ENCODE measurements at regions not wholly inside any gene's neighbourhood (a gene's known extent, or its start where the extent isn't known, plus 50 kb on each side); places are given as distances from the start of the nearest gene placed in this dataset.
A peak's percentile ranks its signal among the peaks of the same experiment; 100 is the strongest.

- no peak for DNase-seq (ENCODE audit: low read depth in 4 of 4, low spot score in 2 of 4)
Measured at GRCh38 chr15:81544385-81544784, 170.4 kb upstream of the TMC3 start.

GRCh38 chr15:81540909-81541308, 166.9 kb upstream of the TMC3 start:
- DNase-seq (ENCODE audit: low read depth in 4 of 4, low spot score in 2 of 4) = no peak

- no peak for DNase-seq (ENCODE audit: low read depth in 4 of 4, low spot score in 2 of 4)
Measured at GRCh38 chr15:81536356-81536755, 162.3 kb upstream of the TMC3 start.

GRCh38 chr15:81534124-81534523, 160.1 kb upstream of the TMC3 start:
- no peak for DNase-seq (ENCODE audit: low read depth in 4 of 4, low spot score in 2 of 4)

GRCh38 chr15:81532001-81532400, 158.0 kb upstream of the TMC3 start:
- DNase-seq (ENCODE audit: low read depth in 4 of 4, low spot score in 2 of 4) = no peak

- peak in 3 of 4 donors; percentile 57 to 66 (median 59) for DNase-seq (ENCODE audit: low read depth in 4 of 4, low spot score in 2 of 4)
Measured at GRCh38 chr15:81531109-81531592, 157.1 kb upstream of the TMC3 start.

GRCh38 chr15:81530271-81530691, 156.3 kb upstream of the TMC3 start:
- peak in 3 of 4 donors; percentile 10 to 21 (median 12) for DNase-seq (ENCODE audit: low read depth in 4 of 4, low spot score in 2 of 4)

- DNase-seq (ENCODE audit: low read depth in 4 of 4, low spot score in 2 of 4) = no peak
Measured at GRCh38 chr15:81529481-81529880, 155.5 kb upstream of the TMC3 start.

GRCh38 chr15:81526029-81526428, 152.0 kb upstream of the TMC3 start:
- no peak for DNase-seq (ENCODE audit: low read depth in 4 of 4, low spot score in 2 of 4)

- DNase-seq (ENCODE audit: low read depth in 4 of 4, low spot score in 2 of 4) = no peak
Measured at GRCh38 chr15:81524496-81524895, 150.5 kb upstream of the TMC3 start.

- DNase-seq (ENCODE audit: low read depth in 4 of 4, low spot score in 2 of 4) = no peak
Measured at GRCh38 chr15:81523867-81524266, 149.9 kb upstream of the TMC3 start.

- no peak for DNase-seq (ENCODE audit: low read depth in 4 of 4, low spot score in 2 of 4)
Measured at GRCh38 chr15:81520480-81520879, 146.5 kb upstream of the TMC3 start.

GRCh38 chr15:81516461-81516860, 142.4 kb upstream of the TMC3 start:
- no peak for DNase-seq (ENCODE audit: low read depth in 4 of 4, low spot score in 2 of 4)

GRCh38 chr15:81516012-81516411, 142.0 kb upstream of the TMC3 start:
- DNase-seq (ENCODE audit: low read depth in 4 of 4, low spot score in 2 of 4) = no peak

GRCh38 chr15:81514725-81515124, 140.7 kb upstream of the TMC3 start:
- DNase-seq (ENCODE audit: low read depth in 4 of 4, low spot score in 2 of 4) = no peak

- DNase-seq (ENCODE audit: low read depth in 4 of 4, low spot score in 2 of 4) = no peak
Measured at GRCh38 chr15:81511138-81511537, 137.1 kb upstream of the TMC3 start.

GRCh38 chr15:81507831-81508230, 133.8 kb upstream of the TMC3 start:
- DNase-seq (ENCODE audit: low read depth in 4 of 4, low spot score in 2 of 4) = no peak

- no peak for DNase-seq (ENCODE audit: low read depth in 4 of 4, low spot score in 2 of 4)
Measured at GRCh38 chr15:81506936-81507335, 132.9 kb upstream of the TMC3 start.

GRCh38 chr15:81506071-81506470, 132.1 kb upstream of the TMC3 start:
- DNase-seq (ENCODE audit: low read depth in 4 of 4, low spot score in 2 of 4) = no peak

- no peak for DNase-seq (ENCODE audit: low read depth in 4 of 4, low spot score in 2 of 4)
Measured at GRCh38 chr15:81504170-81504905, 130.3 kb upstream of the TMC3 start.

GRCh38 chr15:81502439-81502838, 128.4 kb upstream of the TMC3 start:
- DNase-seq (ENCODE audit: low read depth in 4 of 4, low spot score in 2 of 4) = no peak

- DNase-seq (ENCODE audit: low read depth in 4 of 4, low spot score in 2 of 4) = no peak
Measured at GRCh38 chr15:81500081-81500480, 126.1 kb upstream of the TMC3 start.

- no peak for DNase-seq (ENCODE audit: low read depth in 4 of 4, low spot score in 2 of 4)
Measured at GRCh38 chr15:81498294-81498693, 124.3 kb upstream of the TMC3 start.

Data from left renal cortex interstitium (tissue), 4 donors.